GM18907 (cell line): ENCODE measurements at regions not wholly inside any gene's neighbourhood (a gene's known extent, or its start where the extent isn't known, plus 50 kb on each side); places are given as distances from the start of the nearest gene placed in this dataset.
"Not testable (repeated sequence)": the region's sequence is repeated elsewhere in the genome, so short reads cannot be mapped to it uniquely, and the experiment has no call there.

Source experiments
- ATAC-seq: cut with Tn5 transposase; IDR thresholded peaks from one replicate; pipeline ENCODE4 v1.9.1; 2021; ENCODE audit warnings: mild to moderate bottlenecking, moderate library complexity; ENCODE audit not compliant: unreplicated experiment

GRCh38 chr2:56934866-56935265 lies 751.1 kb downstream of the CCDC85A start:
- no peak for ATAC-seq

GRCh38 chr2:56940054-56940453 lies 756.3 kb downstream of the CCDC85A start:
- ATAC-seq = no peak

- ATAC-seq = no peak
Measured at GRCh38 chr2:56952871-56953270, 769.1 kb downstream of the CCDC85A start.

- no peak for ATAC-seq
Measured at GRCh38 chr2:56960581-56960980, 776.8 kb downstream of the CCDC85A start.

DNA sequence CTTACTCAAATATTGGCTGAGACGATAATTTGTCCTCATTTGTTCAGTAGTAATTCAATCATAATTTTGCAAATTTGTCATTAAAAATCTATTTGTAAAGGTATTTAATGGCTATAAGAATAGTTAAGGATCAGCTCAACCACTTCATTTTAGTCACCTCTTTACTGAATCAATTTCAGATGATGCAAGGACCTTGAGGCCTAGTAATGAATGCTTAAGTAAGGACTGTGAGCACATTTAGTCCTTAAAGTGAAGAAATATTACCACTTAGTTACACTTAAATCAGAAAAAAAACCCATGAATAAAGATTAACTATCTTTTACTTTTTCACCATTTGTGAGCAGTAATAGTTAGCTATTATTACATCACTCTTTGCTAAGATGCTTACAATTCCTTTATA lies 778.9 kb downstream of the CCDC85A start:
- no peak for ATAC-seq

GRCh38 chr2:56969513-56969912 lies 785.7 kb downstream of the CCDC85A start:
- no peak for ATAC-seq

DNA sequence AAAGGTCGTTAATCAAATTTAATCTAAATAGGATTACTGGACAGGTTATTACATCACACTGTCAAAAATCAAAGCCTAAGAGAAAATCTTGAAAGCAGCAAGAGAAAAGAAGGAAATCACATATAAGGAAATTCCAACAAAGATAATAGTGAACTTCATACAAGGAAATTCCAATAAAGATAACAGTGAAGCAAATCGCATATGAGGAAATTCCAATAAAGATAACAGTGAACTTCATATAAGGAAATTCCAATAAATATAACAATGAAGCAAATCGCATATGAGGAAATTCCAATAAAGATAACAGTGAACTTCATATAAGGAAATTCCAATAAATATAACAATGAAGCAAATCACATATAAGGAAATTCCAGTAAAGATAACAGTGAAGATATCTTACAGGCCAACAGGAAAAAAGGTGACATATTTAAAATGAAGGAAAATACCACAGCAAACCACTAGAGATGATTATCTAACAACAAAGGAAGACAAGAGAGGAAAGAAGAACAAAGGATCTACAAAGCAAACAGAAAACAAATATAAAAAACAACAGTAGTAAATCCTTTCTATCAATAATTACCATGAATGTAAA lies 787.7 kb downstream of the CCDC85A start:
- ATAC-seq = no peak

GRCh38 chr2:56981554-56981953 lies 797.8 kb downstream of the CCDC85A start:
- ATAC-seq = no peak

- ATAC-seq = no peak
Measured at GRCh38 chr2:56985609-56986008, 801.8 kb downstream of the CCDC85A start.

GRCh38 chr2:57022496-57022895 lies 838.7 kb downstream of the CCDC85A start:
- no peak for ATAC-seq

DNA sequence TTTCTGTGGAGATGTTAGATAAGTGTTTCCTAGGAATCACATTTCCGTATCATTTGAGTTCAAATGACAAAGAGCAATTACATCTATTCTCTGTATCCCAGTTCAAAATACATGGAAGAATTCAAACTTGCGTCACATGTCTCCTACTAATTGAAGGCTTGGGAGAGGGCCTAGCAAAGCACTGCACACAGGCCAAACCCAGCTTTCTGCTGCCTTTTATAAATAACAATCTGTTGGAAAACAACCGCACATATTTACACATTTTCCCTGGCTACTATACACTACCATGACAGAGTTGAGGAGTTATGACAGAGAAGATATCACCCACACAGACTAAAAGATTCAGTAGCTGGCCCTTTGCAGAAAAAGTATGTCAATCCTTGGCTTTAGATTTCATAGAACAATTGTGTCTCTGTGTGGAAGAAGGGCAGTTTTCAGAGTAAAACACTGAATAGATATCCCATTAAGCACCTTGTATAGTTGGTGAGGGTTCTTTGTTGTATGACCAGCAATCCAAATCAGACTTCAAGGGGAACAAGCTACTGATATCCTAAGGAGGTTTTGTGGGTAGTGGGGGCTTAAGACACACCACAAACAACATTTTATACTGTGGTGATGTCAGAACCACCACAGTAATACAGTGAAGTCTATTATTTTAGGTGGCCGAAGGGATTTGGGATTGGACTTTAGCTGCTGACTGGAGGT lies 861.3 kb downstream of the CCDC85A start:
- ATAC-seq = no peak

GRCh38 chr2:57049273-57049672 lies 865.5 kb downstream of the CCDC85A start:
- ATAC-seq = no peak

DNA sequence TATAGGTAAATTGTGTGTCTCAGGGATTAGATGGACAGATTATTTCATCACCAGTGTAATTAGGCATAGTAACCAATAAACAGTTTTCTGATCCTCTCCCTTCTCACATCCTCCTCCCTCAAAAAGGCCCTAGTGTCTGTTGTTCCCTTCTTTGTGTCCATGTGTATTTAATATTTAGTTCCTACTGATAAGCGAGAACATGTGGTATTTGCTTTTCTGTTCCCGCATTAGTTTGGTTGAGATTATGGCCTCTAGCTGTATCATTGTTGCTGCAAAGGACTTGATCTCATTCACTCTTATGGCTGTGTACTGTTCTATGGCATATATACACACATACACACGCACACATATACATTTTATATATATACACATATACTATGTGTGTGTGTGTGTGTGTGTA lies 866.2 kb downstream of the CCDC85A start:
- ATAC-seq = no peak

DNA sequence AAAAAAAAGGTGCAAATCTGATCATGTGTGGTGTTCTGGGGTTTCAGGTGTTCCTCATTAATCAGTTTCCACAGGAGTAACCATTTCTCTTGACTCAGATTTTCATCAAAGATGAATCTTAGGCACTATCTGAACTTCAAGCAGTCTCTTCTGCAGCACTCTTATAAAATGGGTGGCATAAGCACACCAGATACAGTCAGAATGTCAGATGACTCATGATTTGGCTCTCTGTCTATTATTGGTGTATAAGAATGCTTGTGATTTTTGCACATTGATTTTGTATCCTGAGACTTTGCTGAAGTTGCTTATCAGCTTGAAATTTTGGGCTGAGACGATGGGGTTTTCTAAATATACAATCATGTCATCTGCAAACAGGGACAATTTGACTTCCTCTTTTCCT lies 882.5 kb downstream of the CCDC85A start:
- not testable (repeated sequence) for ATAC-seq

DNA sequence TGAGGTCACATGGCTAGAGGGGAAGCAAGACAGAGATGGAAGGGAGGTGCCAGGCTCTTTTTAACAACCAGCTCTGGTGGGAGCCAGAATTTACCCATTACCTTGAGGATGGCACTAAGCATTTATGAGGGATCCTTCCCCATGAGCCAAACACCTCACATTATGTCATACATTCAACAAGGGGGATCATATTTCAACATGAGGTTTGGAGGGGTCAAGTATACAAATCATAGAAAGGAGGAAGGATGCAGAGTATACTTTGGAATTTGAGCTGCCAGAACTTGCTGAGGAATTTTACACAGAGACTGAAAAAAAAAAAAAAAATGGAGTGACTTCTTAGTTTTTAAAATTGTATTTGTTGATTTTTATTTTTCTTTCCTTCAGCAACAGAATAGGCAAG lies 891.4 kb downstream of the CCDC85A start:
- ATAC-seq = no peak

- no peak for ATAC-seq
Measured at GRCh38 chr2:57080035-57080434, 896.2 kb downstream of the CCDC85A start.

- no peak for ATAC-seq
Measured at GRCh38 chr2:57084697-57085281, 901.0 kb downstream of the CCDC85A start.

DNA sequence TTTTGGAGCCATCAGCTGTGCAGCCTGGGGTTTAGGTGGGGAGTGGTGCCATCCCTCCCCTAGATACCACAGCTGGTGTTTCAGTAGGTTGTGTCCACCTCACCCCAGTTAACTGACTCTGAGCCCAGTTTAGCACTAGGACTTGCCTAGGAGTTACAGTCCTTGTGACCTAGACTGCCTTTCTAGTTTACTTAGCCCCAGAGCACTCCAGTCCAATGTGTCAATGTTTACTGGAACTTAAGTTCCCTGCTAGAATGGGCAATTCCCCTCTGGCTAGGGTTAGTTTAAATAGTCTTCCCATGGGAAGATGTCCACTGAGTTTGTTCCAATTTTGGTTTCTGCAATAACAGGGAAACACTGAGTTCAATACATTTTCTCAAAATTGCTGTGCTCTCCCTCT lies 909.2 kb downstream of the CCDC85A start:
- no peak for ATAC-seq

DNA sequence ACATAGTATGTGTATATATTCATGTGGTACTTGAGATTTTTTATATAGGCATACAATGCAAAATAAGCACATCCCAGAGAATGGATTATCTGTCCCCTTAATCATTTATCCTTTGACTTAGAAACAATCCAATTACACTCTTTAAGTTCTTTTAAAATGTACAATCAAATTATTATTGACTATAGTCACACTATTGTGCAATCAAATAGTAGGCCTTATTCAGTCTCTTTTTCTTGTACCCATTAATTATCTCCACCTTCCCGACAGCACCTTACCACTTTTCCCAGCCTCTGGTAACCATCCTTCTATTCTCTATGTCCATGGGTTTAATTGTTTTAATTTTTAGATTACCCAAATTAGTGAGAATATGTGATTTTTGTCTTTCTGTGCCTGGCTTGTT lies 914.1 kb downstream of the CCDC85A start:
- no peak for ATAC-seq

- no peak for ATAC-seq
Measured at GRCh38 chr2:57100436-57100835, 916.6 kb downstream of the CCDC85A start.

DNA sequence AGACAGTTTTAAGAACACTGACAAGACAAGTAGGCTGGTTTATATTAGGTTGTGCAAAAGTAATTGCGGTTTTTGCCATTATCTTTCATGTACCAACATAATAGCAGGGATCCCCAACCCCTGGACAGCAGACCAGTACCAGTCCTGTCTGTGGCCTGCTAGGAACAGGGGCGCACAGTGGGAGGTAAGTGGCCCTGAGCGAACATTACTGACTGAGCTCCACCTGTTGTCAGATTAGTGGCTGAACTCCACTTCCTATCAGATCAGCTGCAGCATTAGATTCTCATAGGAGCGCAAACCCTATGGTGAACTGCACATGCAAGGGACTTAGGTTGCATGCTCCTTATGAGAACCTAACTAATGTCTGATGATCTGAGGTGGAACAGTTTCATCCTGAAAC lies 921.9 kb downstream of the CCDC85A start:
- ATAC-seq = no peak

- ATAC-seq = no peak
Measured at GRCh38 chr2:57107353-57107752, 923.6 kb downstream of the CCDC85A start.
